ENCODE measurements at regions not wholly inside any gene's neighbourhood (a gene's known extent, or its start where the extent isn't known, plus 50 kb on each side); places are given as distances from the start of the nearest gene placed in this dataset.

DNA sequence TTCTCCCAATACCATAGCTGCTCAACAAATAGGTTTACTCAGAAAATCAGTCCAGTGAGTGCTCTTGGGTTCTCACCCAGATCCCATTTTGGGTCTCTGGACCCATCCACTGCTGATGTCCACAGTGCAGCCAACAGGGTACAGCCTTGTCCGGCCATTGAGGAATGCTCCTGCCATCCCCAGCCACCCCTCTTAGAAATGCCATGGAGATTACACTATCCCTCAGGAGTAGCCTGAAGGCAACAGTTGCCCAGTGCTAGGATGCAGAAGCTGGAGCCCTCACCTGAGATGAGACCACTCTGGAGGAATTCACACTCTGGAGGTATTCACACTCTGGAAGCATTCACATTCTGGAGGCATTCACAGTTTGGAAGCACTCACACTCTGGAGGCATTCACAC lies 958.8 kb upstream of the TMEM132C start:
- TF ChIP-seq POLR2A (IDR thresholded peaks at IDR 0.05): no peak
- TF ChIP-seq, protein P1, sequence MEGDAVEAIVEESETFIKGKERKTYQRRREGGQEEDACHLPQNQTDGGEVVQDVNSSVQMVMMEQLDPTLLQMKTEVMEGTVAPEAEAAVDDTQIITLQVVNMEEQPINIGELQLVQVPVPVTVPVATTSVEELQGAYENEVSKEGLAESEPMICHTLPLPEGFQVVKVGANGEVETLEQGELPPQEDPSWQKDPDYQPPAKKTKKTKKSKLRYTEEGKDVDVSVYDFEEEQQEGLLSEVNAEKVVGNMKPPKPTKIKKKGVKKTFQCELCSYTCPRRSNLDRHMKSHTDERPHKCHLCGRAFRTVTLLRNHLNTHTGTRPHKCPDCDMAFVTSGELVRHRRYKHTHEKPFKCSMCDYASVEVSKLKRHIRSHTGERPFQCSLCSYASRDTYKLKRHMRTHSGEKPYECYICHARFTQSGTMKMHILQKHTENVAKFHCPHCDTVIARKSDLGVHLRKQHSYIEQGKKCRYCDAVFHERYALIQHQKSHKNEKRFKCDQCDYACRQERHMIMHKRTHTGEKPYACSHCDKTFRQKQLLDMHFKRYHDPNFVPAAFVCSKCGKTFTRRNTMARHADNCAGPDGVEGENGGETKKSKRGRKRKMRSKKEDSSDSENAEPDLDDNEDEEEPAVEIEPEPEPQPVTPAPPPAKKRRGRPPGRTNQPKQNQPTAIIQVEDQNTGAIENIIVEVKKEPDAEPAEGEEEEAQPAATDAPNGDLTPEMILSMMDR (IDR thresholded peaks at IDR 0.05 in 8 of 11, conservative IDR thresholded peaks at IDR 0.05 in 3 of 11): no peak
- no peak for TF ChIP-seq POLR2AphosphoS5 (IDR thresholded peaks at IDR 0.05)
- 75 to 90% (median 90%) methylated on average over 1 of the region's 1 CpG for WGBS, 5 donors
- Histone ChIP-seq H3K27me3 (replicated peaks in 1 of 7) (peaks cover 0 to 6% (median 0%) of the 10 kb centered on the region in 7 donors), H3K4me3 (no peak overlapping the region), H3K4me1 (no peaks in the 10 kb centered on the region), H3K27ac (no peak overlapping the region), H3K9me3 (no peaks in the 10 kb centered on the region), H3K36me3 (no peaks in the 10 kb centered on the region)
- intact Hi-C loops (cut with DNase I; ENCODE audit: low total_unique reads): no loop called here
- no peak for DNase-seq

DNA sequence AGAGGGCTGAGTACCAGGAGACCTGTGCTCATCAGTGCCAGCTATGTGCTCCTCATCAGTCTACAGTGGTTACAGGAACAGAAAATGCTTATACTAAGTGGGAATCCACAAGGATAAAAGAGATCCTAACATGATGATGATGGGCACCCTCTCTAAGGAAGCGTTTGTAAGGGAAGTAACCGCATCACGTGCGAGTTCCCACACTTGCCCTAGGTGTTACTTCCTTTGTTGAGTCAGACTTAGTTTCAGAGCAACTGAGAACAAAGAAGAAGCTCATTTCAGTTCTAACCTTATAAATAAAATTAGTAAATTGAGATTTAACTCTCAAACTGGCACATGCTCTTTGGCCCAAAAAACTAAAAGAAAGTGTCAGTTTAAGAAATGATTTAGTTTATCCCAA lies 956.4 kb upstream of the TMEM132C start:
- intact Hi-C loops (cut with DNase I; ENCODE audit: low total_unique reads): no loop called here
- Histone ChIP-seq H3K27me3 (replicated peaks in 1 of 7) (peaks cover 0 to 6% (median 0%) of the 10 kb centered on the region in 7 donors), H3K4me3 (no peak overlapping the region), H3K36me3 (no peaks in the 10 kb centered on the region), H3K27ac (no peak overlapping the region), H3K9me3 (peaks cover 0 to 13% (median 2%) of the 10 kb centered on the region in 8 donors), H3K4me1 (no peaks in the 10 kb centered on the region)
- 35 to 55% (median 43%) methylated on average over 4 of the region's 4 CpGs for WGBS, 5 donors
- DNase-seq: no peak
- TF ChIP-seq, protein P1 (IDR thresholded peaks at IDR 0.05 in 8 of 11, conservative IDR thresholded peaks at IDR 0.05 in 3 of 11): no peak
- TF ChIP-seq POLR2A (IDR thresholded peaks at IDR 0.05): no peak
- no peak for TF ChIP-seq POLR2AphosphoS5 (IDR thresholded peaks at IDR 0.05)

DNA sequence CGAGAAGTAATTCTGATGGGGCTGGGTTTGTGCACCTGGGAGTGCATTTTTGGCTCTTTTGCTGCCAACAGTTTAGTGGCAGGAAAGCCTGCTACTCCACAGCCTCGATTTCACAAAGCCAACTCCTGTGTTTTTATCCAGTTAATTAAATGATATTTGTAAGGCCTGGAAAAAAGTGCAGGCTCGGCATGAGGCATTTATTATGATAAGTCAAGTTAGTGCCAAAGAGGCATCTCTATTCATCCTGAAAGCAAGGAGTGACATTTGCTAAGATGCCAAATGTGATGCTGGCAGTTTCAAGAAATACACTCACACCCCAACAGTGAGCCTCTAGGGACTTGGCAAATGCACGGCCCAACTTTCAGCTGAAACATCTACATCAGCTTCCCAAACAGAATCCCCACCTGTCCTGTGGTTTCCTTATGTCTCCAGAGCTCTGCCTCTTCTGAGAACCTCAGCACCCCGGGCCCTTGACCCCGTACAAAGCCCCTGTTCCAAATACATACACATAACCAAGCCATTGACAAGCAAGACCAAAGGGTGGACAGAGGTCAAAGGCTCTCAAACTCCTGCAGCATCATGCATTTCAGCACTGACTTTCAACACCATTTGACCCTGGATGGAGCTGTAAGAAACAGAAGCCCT lies 955.1 kb upstream of the TMEM132C start:
- H3K27ac ChIP-seq: no peak overlapping the region
- TF ChIP-seq, protein P1 (IDR thresholded peaks at IDR 0.05 in 8 of 11, conservative IDR thresholded peaks at IDR 0.05 in 3 of 11): no peak
- TF ChIP-seq POLR2A (IDR thresholded peaks at IDR 0.05) (no peak), POLR2AphosphoS5 (IDR thresholded peaks at IDR 0.05) (no peak)

DNA sequence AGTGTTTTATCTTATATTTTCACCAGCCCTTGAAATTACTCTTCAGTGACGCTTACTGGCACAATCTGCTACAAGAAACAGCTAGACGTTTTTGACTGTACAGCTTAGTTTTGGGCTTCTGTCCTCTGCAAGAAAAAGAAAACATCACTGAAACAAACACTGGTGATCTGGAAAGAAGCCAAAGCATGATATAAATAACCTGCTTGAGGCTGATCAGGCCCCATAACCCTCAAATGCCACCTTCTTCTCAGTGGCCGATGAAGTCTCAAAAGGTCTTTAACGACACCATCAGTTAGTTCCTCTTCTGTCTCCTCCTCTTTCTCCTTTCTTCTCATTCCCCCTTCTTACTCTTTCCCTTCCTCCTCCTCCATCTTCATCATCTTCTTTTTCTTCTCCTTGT lies 942.3 kb upstream of the TMEM132C start:
- no peak for TF ChIP-seq POLR2AphosphoS5 (IDR thresholded peaks at IDR 0.05)
- TF ChIP-seq, protein P1 (IDR thresholded peaks at IDR 0.05 in 8 of 11, conservative IDR thresholded peaks at IDR 0.05 in 3 of 11): no peak
- no peak for TF ChIP-seq POLR2A (IDR thresholded peaks at IDR 0.05)
- Histone ChIP-seq H3K4me3 (no peak overlapping the region), H3K27me3 (replicated peaks in 1 of 7) (no peaks in the 10 kb centered on the region), H3K4me1 (peaks cover 0 to 2% (median 0%) of the 10 kb centered on the region in 6 donors), H3K9me3 (peaks cover 0 to 4% (median 0%) of the 10 kb centered on the region in 8 donors), H3K36me3 (no peaks in the 10 kb centered on the region), H3K27ac (no peak overlapping the region)
- intact Hi-C loops (cut with DNase I; ENCODE audit: low total_unique reads): no loop called here
- WGBS, 5 donors: 61 to 80% (median 72%) methylated on average over 4 of the region's 4 CpGs
- DNase-seq: no peak

More for the DNA sequence above, 955.1 kb upstream of the TMEM132C start:
- Histone ChIP-seq H3K4me1 (no peaks in the 10 kb centered on the region), H3K27me3 (replicated peaks in 1 of 7) (no peaks in the 10 kb centered on the region), H3K36me3 (no peaks in the 10 kb centered on the region), H3K4me3 (no peak overlapping the region), H3K9me3 (peaks cover 0 to 13% (median 2%) of the 10 kb centered on the region in 8 donors)
- 66 to 73% (median 71%) methylated on average over 6 of the region's 6 CpGs for WGBS, 5 donors
- intact Hi-C loops (cut with DNase I; ENCODE audit: low total_unique reads): no loop called here
- no peak for DNase-seq
